Endothelial cell of umbilical vein (primary cell): ENCODE measurements at regions not wholly inside any gene's neighbourhood (a gene's known extent, or its start where the extent isn't known, plus 50 kb on each side); places are given as distances from the start of the nearest gene placed in this dataset.

Source experiments
- BruUV-seq: library from RNA; stranded (reverse); fragments of 400-500 nt; replicated peaks from 2 replicates; lab custom pipeline; 2021; lab: Mats Ljungman, UMichigan
- CTCF ChIA-PET: fragments of 300-600, 350-600 bp; sonication (Branson Sonifier 250); formaldehyde crosslinking; loops from one replicate; lab custom pipeline; 2021; ENCODE audit warnings: antibody characterized with exemption, inconsistent platforms; lab: Charles Lee
- POLR2A ChIA-PET: fragments of 300-600, 350-600 bp; sonication (Branson Sonifier 250); formaldehyde crosslinking; loops from one replicate; lab custom pipeline; 2021; ENCODE audit warnings: antibody characterized with exemption, inconsistent platforms; lab: Charles Lee
- DNase-seq: peaks from one replicate; pipeline ENCODE4 v3.0.0-alpha.2; 2011; ENCODE audit warnings: low read depth, low spot score
- FAIRE-seq: peaks from 2 replicates; lab custom pipeline; 2011; peaks lifted over from hg19 to GRCh38; lab: Jason Lieb, UNC
- H2AFZ ChIP-seq: 2 replicates; pipeline ENCODE4 v1.6.0; 2012; ENCODE audit warnings: low read depth, low read length, control low read depth, inconsistent platforms
- H3K27ac ChIP-seq: 2 replicates; pipeline ENCODE4 v1.5.1; 2011; ENCODE audit warnings: low read depth, mild to moderate bottlenecking, control low read depth, low read length, moderate library complexity; ENCODE audit not compliant: insufficient read depth
- H3K27me3 ChIP-seq, 2 experiments: 2 replicates each; pipeline versions ENCODE4 v1.6.0 to v1.6.1; 2011; ENCODE audit warnings: low read length in 2 of 2, mixed read lengths in 1 of 2; ENCODE audit not compliant: control insufficient read depth in 2 of 2, insufficient read depth in 2 of 2
- H3K36me3 ChIP-seq, 2 experiments: 2 replicates in 1 of 2; 3 replicates in 1 of 2; pipeline ENCODE4 v1.5.1; 2011; ENCODE audit warnings: low read length in 2 of 2, mild to moderate bottlenecking in 1 of 2, moderate library complexity in 1 of 2; ENCODE audit not compliant: control insufficient read depth in 2 of 2, insufficient read depth in 2 of 2; ENCODE audit errors: extremely low read depth in 1 of 2
- H3K4me1 ChIP-seq: 3 replicates; pipeline ENCODE4 v1.5.1; 2011; ENCODE audit warnings: mild to moderate bottlenecking, low read length; ENCODE audit not compliant: control insufficient read depth, insufficient read depth; ENCODE audit errors: extremely low read depth
- H3K4me2 ChIP-seq: 2 replicates; pipeline ENCODE4 v1.6.1; 2011; ENCODE audit warnings: low read length, control low read depth, mixed read lengths; ENCODE audit not compliant: insufficient read depth
- H3K4me3 ChIP-seq, 3 experiments: fragments of 200-600 bp in 1 of 3; sonication (generic), shearing (Covaris generic) in 1 of 3; replicated peaks in 1 of 3; 2 replicates each; pipeline ENCODE4 v1.5.1; 2011 to 2016; ENCODE audit warnings: control low read depth in 3 of 3, low read length in 3 of 3, mild to moderate bottlenecking in 2 of 3, inconsistent platforms in 1 of 3, low read depth in 1 of 3, moderate library complexity in 1 of 3; ENCODE audit not compliant: insufficient read depth in 1 of 3
- H3K79me2 ChIP-seq: 2 replicates; pipeline ENCODE4 v1.6.0; 2012; ENCODE audit warnings: low read length, inconsistent platforms; ENCODE audit not compliant: control insufficient read depth, insufficient read depth
- H3K9ac ChIP-seq: replicated peaks from 2 replicates; pipeline ENCODE3; 2011; ENCODE audit warnings: low read length, control low read depth; ENCODE audit not compliant: insufficient read depth; ENCODE audit errors: extremely low read depth
- H3K9me1 ChIP-seq: replicated peaks from 3 replicates; pipeline ENCODE4 v1.6.0; 2011; ENCODE audit warnings: mild to moderate bottlenecking, low read length; ENCODE audit not compliant: control insufficient read depth, insufficient read depth; ENCODE audit errors: extremely low read depth
- H3K9me3 ChIP-seq: replicated peaks from 2 replicates; pipeline ENCODE4 v1.5.1; 2012; ENCODE audit warnings: low read length, inconsistent platforms; ENCODE audit not compliant: control insufficient read depth, insufficient read depth
- H4K20me1 ChIP-seq: replicated peaks from 2 replicates; pipeline ENCODE3; 2011; ENCODE audit warnings: mild to moderate bottlenecking, low read length; ENCODE audit not compliant: control insufficient read depth, insufficient read depth; ENCODE audit errors: extremely low read depth
- EZH2 ChIP-seq: IDR thresholded peaks from 2 replicates; pipeline ENCODE4 v1.6.1; 2012; ENCODE audit warnings: borderline replicate concordance, low read depth, mild to moderate bottlenecking, moderate library complexity, low read length, inconsistent platforms; ENCODE audit not compliant: severe bottlenecking
- FOS ChIP-seq: IDR thresholded peaks from 2 replicates; pipeline ENCODE4 v1.6.1; 2011; ENCODE audit warnings: mild to moderate bottlenecking, low read length, moderate library complexity, borderline replicate concordance; ENCODE audit not compliant: insufficient read depth
- GATA2 ChIP-seq: IDR thresholded peaks from 2 replicates; pipeline ENCODE4 v1.7.0; 2011; ENCODE audit warnings: low read depth, mild to moderate bottlenecking, moderate library complexity, mixed read lengths, low read length; ENCODE audit not compliant: insufficient read length, insufficient read depth
- JUN ChIP-seq: IDR thresholded peaks from 2 replicates; pipeline ENCODE4 v1.6.1; 2011; ENCODE audit warnings: borderline replicate concordance, low read depth; ENCODE audit not compliant: insufficient read length, insufficient read depth
- MAX ChIP-seq: IDR thresholded peaks from 2 replicates; pipeline ENCODE4 v1.6.1; 2011; ENCODE audit not compliant: insufficient read depth, insufficient read length
- MYC ChIP-seq: IDR thresholded peaks from one replicate; pipeline ENCODE4 v1.6.1; 2011; ENCODE audit warnings: mild to moderate bottlenecking, low read depth, low read length
- POLR2A ChIP-seq: IDR thresholded peaks from 2 replicates; pipeline ENCODE4 v1.6.1; 2012; ENCODE audit warnings: low read depth, mild to moderate bottlenecking, control low read depth, low read length
- POLR2AphosphoS5 ChIP-seq: IDR thresholded peaks from 2 replicates; pipeline ENCODE4 v1.6.1; 2012; ENCODE audit warnings: low read depth, mild to moderate bottlenecking, control low read depth, low read length, moderate library complexity; ENCODE audit not compliant: insufficient read depth
- dilution Hi-C: fragments of 300-500 bp; cut with MboI; formaldehyde crosslinking; loops from one replicate; pipeline ENCODE4 v1.15.0; 2019; ENCODE audit warnings: low sequenced_read_pairs; ENCODE audit not compliant: extremely low pct_ligation_motif_present
- intact Hi-C: fragments of 100-400 bp; cut with micrococcal nuclease; formaldehyde crosslinking; loops from one replicate; pipeline ENCODE4 v1.10.0; 2022
- TF ChIP-seq, protein P1 (sequence below), 2 donors: IDR thresholded peaks; 1 replicate in 1 of 2; 2 replicates in 1 of 2; pipeline ENCODE4 v1.5.1; 2011; ENCODE audit warnings: low read length in 2 of 2, mild to moderate bottlenecking in 2 of 2, moderate library complexity in 2 of 2, control low read depth in 1 of 2, inconsistent platforms in 1 of 2, low read depth in 1 of 2; ENCODE audit not compliant: insufficient read depth in 1 of 2; ENCODE audit errors: extremely low read depth in 1 of 2

DNA sequence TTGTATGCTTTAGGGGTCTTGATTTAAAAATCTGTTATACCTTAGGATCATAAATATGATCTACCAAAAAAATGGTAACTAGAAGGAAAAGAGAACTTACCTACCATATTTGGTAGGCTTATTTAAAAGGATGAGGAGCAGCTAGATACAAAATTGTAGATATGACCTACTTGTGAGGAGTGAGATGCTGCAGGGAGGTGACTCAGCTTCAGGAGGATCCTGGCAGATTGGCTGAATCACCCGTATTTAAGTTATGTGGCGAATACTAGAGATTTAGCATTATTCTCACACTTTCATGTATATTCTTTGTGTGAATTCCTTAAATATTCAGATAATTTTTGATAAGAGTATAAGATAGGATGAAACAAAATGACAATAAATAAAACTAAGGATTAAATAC lies 657.3 kb upstream of the LINC00305 start:
- no peaks in the 10 kb centered on the region for H3K27me3 ChIP-seq
- no peaks in the 10 kb centered on the region for H3K79me2 ChIP-seq
- no peaks in the 10 kb centered on the region for H3K9me1 ChIP-seq
- DNase-seq (no peak), FAIRE-seq (no peak)
- no peak for TF ChIP-seq EZH2
- TF ChIP-seq POLR2A, result no peak
- no peak for TF ChIP-seq FOS
- TF ChIP-seq MYC, result no peak
- no peak for TF ChIP-seq JUN
- TF ChIP-seq POLR2AphosphoS5, result no peak
- TF ChIP-seq, protein P1, sequence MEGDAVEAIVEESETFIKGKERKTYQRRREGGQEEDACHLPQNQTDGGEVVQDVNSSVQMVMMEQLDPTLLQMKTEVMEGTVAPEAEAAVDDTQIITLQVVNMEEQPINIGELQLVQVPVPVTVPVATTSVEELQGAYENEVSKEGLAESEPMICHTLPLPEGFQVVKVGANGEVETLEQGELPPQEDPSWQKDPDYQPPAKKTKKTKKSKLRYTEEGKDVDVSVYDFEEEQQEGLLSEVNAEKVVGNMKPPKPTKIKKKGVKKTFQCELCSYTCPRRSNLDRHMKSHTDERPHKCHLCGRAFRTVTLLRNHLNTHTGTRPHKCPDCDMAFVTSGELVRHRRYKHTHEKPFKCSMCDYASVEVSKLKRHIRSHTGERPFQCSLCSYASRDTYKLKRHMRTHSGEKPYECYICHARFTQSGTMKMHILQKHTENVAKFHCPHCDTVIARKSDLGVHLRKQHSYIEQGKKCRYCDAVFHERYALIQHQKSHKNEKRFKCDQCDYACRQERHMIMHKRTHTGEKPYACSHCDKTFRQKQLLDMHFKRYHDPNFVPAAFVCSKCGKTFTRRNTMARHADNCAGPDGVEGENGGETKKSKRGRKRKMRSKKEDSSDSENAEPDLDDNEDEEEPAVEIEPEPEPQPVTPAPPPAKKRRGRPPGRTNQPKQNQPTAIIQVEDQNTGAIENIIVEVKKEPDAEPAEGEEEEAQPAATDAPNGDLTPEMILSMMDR (IDR thresholded peaks at IDR 0.05; ENCODE audit: extremely low read depth in 1 of 2, insufficient read depth in 1 of 2, low read depth in 1 of 2, low read length in 2 of 2), result no peak
- TF ChIP-seq GATA2, result no peak
- TF ChIP-seq MAX, result no peak
- no peak overlapping the region for H3K4me3 ChIP-seq
- no peaks in the 10 kb centered on the region for H3K36me3 ChIP-seq
- H3K27ac ChIP-seq, result no peak overlapping the region
- BruUV-seq, result no TSS peak
- H2AFZ ChIP-seq, result no peak overlapping the region
- no peak overlapping the region for H3K4me2 ChIP-seq
- no peaks in the 10 kb centered on the region for H3K4me1 ChIP-seq
- dilution Hi-C loops (no loop called here), intact Hi-C loops (no loop called here)
- CTCF ChIA-PET, result no interaction called here
- H4K20me1 ChIP-seq, result no peaks in the 10 kb centered on the region
- POLR2A ChIA-PET, result no interaction called here
- H3K9ac ChIP-seq, result no peak overlapping the region
- H3K9me3 ChIP-seq, result peaks cover 7% of the 10 kb centered on the region
